ENCODE measurements at regions not wholly inside any gene's neighbourhood (a gene's known extent, or its start where the extent isn't known, plus 50 kb on each side); places are given as distances from the start of the nearest gene placed in this dataset.

DNA sequence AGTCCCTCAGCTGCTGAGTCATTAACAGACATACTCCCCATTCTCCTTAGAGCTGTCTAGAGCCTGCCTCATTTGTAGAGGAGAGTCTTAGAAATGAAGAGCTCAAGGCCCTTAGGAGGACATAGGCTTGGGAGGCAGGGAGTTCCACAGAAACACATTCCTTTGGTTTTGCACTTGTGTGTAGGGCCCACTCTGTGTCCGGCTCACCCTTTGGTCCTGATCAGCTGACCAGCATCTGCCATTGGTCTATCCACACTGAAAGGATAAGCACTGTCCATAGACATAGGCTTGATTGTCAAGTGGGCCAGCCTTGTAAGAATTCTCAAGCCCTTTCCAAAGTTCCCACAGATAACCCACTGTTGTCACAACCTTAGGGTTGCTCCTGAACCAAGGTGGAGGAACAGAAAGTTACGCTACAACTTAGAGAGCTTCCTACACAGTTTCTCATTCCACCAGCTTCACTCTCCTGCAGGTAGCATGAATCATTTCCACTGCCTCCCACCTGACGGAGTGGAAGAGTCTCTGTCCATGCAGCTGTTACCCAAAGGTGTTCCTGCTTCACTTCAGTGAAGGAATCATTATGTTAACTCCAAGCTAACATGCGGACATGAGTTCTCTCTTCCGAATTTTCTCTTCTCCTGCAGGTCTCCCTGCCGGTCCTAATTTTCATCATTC, 96.1 kb downstream of the TNFSF18 start:
- TF ChIP-seq, protein P1, sequence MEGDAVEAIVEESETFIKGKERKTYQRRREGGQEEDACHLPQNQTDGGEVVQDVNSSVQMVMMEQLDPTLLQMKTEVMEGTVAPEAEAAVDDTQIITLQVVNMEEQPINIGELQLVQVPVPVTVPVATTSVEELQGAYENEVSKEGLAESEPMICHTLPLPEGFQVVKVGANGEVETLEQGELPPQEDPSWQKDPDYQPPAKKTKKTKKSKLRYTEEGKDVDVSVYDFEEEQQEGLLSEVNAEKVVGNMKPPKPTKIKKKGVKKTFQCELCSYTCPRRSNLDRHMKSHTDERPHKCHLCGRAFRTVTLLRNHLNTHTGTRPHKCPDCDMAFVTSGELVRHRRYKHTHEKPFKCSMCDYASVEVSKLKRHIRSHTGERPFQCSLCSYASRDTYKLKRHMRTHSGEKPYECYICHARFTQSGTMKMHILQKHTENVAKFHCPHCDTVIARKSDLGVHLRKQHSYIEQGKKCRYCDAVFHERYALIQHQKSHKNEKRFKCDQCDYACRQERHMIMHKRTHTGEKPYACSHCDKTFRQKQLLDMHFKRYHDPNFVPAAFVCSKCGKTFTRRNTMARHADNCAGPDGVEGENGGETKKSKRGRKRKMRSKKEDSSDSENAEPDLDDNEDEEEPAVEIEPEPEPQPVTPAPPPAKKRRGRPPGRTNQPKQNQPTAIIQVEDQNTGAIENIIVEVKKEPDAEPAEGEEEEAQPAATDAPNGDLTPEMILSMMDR (IDR thresholded peaks at IDR 0.05; ENCODE audit: insufficient read depth, low read length): no peak
- TF ChIP-seq, protein P2, sequence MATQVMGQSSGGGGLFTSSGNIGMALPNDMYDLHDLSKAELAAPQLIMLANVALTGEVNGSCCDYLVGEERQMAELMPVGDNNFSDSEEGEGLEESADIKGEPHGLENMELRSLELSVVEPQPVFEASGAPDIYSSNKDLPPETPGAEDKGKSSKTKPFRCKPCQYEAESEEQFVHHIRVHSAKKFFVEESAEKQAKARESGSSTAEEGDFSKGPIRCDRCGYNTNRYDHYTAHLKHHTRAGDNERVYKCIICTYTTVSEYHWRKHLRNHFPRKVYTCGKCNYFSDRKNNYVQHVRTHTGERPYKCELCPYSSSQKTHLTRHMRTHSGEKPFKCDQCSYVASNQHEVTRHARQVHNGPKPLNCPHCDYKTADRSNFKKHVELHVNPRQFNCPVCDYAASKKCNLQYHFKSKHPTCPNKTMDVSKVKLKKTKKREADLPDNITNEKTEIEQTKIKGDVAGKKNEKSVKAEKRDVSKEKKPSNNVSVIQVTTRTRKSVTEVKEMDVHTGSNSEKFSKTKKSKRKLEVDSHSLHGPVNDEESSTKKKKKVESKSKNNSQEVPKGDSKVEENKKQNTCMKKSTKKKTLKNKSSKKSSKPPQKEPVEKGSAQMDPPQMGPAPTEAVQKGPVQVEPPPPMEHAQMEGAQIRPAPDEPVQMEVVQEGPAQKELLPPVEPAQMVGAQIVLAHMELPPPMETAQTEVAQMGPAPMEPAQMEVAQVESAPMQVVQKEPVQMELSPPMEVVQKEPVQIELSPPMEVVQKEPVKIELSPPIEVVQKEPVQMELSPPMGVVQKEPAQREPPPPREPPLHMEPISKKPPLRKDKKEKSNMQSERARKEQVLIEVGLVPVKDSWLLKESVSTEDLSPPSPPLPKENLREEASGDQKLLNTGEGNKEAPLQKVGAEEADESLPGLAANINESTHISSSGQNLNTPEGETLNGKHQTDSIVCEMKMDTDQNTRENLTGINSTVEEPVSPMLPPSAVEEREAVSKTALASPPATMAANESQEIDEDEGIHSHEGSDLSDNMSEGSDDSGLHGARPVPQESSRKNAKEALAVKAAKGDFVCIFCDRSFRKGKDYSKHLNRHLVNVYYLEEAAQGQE (IDR thresholded peaks at IDR 0.05; ENCODE audit: insufficient replicate concordance, low read depth): no peak
- no peak for TF ChIP-seq POLR2AphosphoS5 (IDR thresholded peaks at IDR 0.05; ENCODE audit: low read depth)
